ENCODE measurements at regions not wholly inside any gene's neighbourhood (a gene's known extent, or its start where the extent isn't known, plus 50 kb on each side); places are given as distances from the start of the nearest gene placed in this dataset.
A peak's percentile ranks its signal among the peaks of the same experiment; 100 is the strongest.

- peak overlapping the region; percentile 77 for H2BK20ac ChIP-seq (ENCODE audit: low read length)
- H2BK5ac ChIP-seq (ENCODE audit: low read depth, low read length): peak overlapping the region; percentile 96; the same call in 1 of the 2 replicates
- no peaks in the 10 kb centered on the region for H3K36me3 ChIP-seq (ENCODE audit: control insufficient read depth in 2 of 4, insufficient read depth in 4 of 4, low read length in 3 of 4)
- H3K79me1 ChIP-seq (ENCODE audit: low read depth, low read length): no peaks in the 10 kb centered on the region
- FAIRE-seq (no peak), DNase-seq (ENCODE audit: low read depth in 1 of 2, low spot score in 2 of 2) (no peak)
- no peak overlapping the region for H4K8ac ChIP-seq (ENCODE audit: extremely low read depth, insufficient read depth, low read length)
- no peaks in the 10 kb centered on the region for H4K20me1 ChIP-seq (replicated peaks in 1 of 2; ENCODE audit: control insufficient read depth in 1 of 2, insufficient read depth in 2 of 2, low read length in 2 of 2)
- peak overlapping the region; percentile 99 for H2BK12ac ChIP-seq (ENCODE audit: low read depth, low read length)
- CTCF ChIA-PET (ENCODE audit: partially characterized antibody): interaction anchor here (1.1 kb wide), 1 partner anchor 189 kb away, joined by 3 read pairs; no protein-coding TSS in a partner anchor
- 82% methylated on average over 11 of the region's 11 CpGs; no CpG with 5 or more reads in 1 of the 2 experiments for WGBS, 2 experiments (ENCODE audit: extremely low coverage in 1 of 2, insufficient coverage in 1 of 2, insufficient read length in 1 of 2, insufficient replicate concordance in 2 of 2, low coverage in 1 of 2, low lambda C conversion rate in 2 of 2, missing lambda C conversion rate in 1 of 2)
- H3K4me3 ChIP-seq (ENCODE audit: extremely low read depth in 1 of 4, insufficient read depth in 2 of 4, low read depth in 3 of 4, low read length in 4 of 4): peak overlapping the region in 1 of 4 experiments; percentile 2; a peak in 1 of 8 replicates
- H2AK5ac ChIP-seq (ENCODE audit: low read depth, low read length): peak overlapping the region; percentile 88
- peak overlapping the region; percentile 99 for H4K91ac ChIP-seq (replicated peaks; ENCODE audit: insufficient read length, low read length)
- no peak overlapping the region for H2AFZ ChIP-seq (ENCODE audit: low read length)
- H3K4ac ChIP-seq (replicated peaks; ENCODE audit: insufficient read length, low read depth, low read length): peak overlapping the region; percentile 94
- peak overlapping the region; percentile 37; the same call in 1 of the 2 replicates for H2BK15ac ChIP-seq (ENCODE audit: low read length)
- H3K27ac ChIP-seq (ENCODE audit: low read depth, low read length): peak overlapping the region; percentile 79
- peak overlapping the region in 1 of 4 experiments; percentile 5; a peak in 1 of 7 replicates for H3K9ac ChIP-seq (replicated peaks in 1 of 4; ENCODE audit: extremely low read depth in 1 of 4, low read depth in 3 of 4, low read length in 3 of 4)
- peak overlapping the region; percentile 52 for H4K5ac ChIP-seq (ENCODE audit: insufficient read length, low read depth, low read length)
- POLR2A ChIA-PET (ENCODE audit: partially characterized antibody): interaction anchor here (0.9 to 1.8 kb wide), 5 partner anchors 17 to 459 kb away, joined by 3 to 5 read pairs (median 3); no protein-coding TSS in a partner anchor
- no peaks in the 10 kb centered on the region for H3K79me2 ChIP-seq (ENCODE audit: control insufficient read depth in 1 of 2, insufficient read depth in 2 of 2, low read length in 2 of 2)
- no peak for TF ChIP-seq SUZ12 (IDR thresholded peaks at IDR 0.05; ENCODE audit: low read length)
- TF ChIP-seq HDAC2 (IDR thresholded peaks at IDR 0.05; ENCODE audit: borderline replicate concordance in 1 of 2, low read depth in 2 of 2, low read length in 2 of 2): no peak
- no peak for TF ChIP-seq POU5F1 (IDR thresholded peaks at IDR 0.05; ENCODE audit: low read depth, low read length)
- TF ChIP-seq TEAD4 (IDR thresholded peaks at IDR 0.05; ENCODE audit: low read depth, low read length): no peak
- TF ChIP-seq CTCF (IDR thresholded peaks at IDR 0.05; ENCODE audit: control extremely low read depth in 1 of 3, insufficient read depth in 1 of 3, low read depth in 1 of 3, low read length in 3 of 3): no peak
- TF ChIP-seq KDM4A (IDR thresholded peaks at IDR 0.05; ENCODE audit: low read depth, low read length, severe bottlenecking): no peak
- TF ChIP-seq PHF8 (conservative IDR thresholded peaks at IDR 0.05; ENCODE audit: low read depth, low read length): no peak
- no peak for TF ChIP-seq ASH2L (IDR thresholded peaks at IDR 0.05; ENCODE audit: low read length)
- H3K4me1 ChIP-seq (replicated peaks in 1 of 4; ENCODE audit: control insufficient read depth in 3 of 4, insufficient read depth in 4 of 4, low read length in 3 of 4): peaks cover 49 to 66% (median 58%) of the 10 kb centered on the region in 4 experiments
- peak overlapping the region; percentile 54 for H3K14ac ChIP-seq (ENCODE audit: insufficient read length)
- H3K23ac ChIP-seq (ENCODE audit: insufficient read length): no peak overlapping the region
- peak overlapping the region; percentile 88 for H3K18ac ChIP-seq (ENCODE audit: extremely low read depth, low read length)
- no peaks in the 10 kb centered on the region for H3K9me3 ChIP-seq (ENCODE audit: insufficient read depth in 2 of 2, low read depth in 1 of 2, low read length in 1 of 2)
- H3K27me3 ChIP-seq (replicated peaks in 1 of 4; ENCODE audit: control insufficient read depth in 3 of 4, extremely low read depth in 1 of 4, insufficient read depth in 3 of 4, low read length in 3 of 4): no peaks in the 10 kb centered on the region
- H3K56ac ChIP-seq (replicated peaks; ENCODE audit: insufficient read length, low read depth, low read length): no peak overlapping the region
- H3K23me2 ChIP-seq (ENCODE audit: low read depth, low read length): no peaks in the 10 kb centered on the region
- H2BK120ac ChIP-seq (replicated peaks; ENCODE audit: low read depth, low read length): peak overlapping the region; percentile 100
- peak overlapping the region in 1 of 2 experiments; percentile 68; a peak in 2 of 4 replicates for H3K4me2 ChIP-seq (ENCODE audit: insufficient read depth in 1 of 2, low read depth in 2 of 2, low read length in 2 of 2)
These were observed 221.3 kb downstream of the OPA1 start for GRCh38 chr3:193814166-193814892.

Measured in H1 (cell line).